GM12878 (cell line): ENCODE measurements at regions not wholly inside any gene's neighbourhood (a gene's known extent, or its start where the extent isn't known, plus 50 kb on each side); places are given as distances from the start of the nearest gene placed in this dataset.

Source experiments
- ATAC-seq: fragments of 200-7000 bp; cut with Tn5 transposase; 3 replicates; pipeline ENCODE4 v1.9.1; 2020; ENCODE audit warnings: mild to moderate bottlenecking, moderate library complexity
- BruUV-seq: library from RNA; stranded (reverse); fragments of 400-500 nt; replicated peaks from 2 replicates; lab custom pipeline; 2021; lab: Mats Ljungman, UMichigan
- CTCF ChIA-PET: fragments of 300-600 bp; sonication (Branson Sonifier 250); formaldehyde crosslinking; extraction: SDS; loops from one replicate; lab custom pipeline; 2021; ENCODE audit warnings: inconsistent platforms; lab: Yijun Ruan, JAX
- POLR2A ChIA-PET: fragments of 350-600 bp; formaldehyde crosslinking; extraction: SDS; loops from one replicate; lab custom pipeline; 2021; ENCODE audit warnings: inconsistent platforms; lab: Charles Lee
- RAD21 ChIA-PET: fragments of 300-600 bp; sonication (Branson Sonifier 250); formaldehyde crosslinking; loops from one replicate; lab custom pipeline; 2023; ENCODE audit warnings: antibody characterized with exemption; ENCODE audit not compliant: unreplicated experiment; lab: Charles Lee
- SMC1A ChIA-PET: fragments of 300-600 bp; sonication (Branson Sonifier 250); formaldehyde crosslinking; loops from one replicate; lab custom pipeline; 2023; ENCODE audit not compliant: unreplicated experiment, uncharacterized antibody; lab: Charles Lee
- DNase-seq: peaks from one replicate; pipeline ENCODE4 v3.0.0-alpha.2; 2011; ENCODE audit warnings: low read depth, low spot score
- FAIRE-seq: peaks from 3 replicates; lab custom pipeline; 2011; peaks lifted over from hg19 to GRCh38; lab: Jason Lieb, UNC
- H2AFZ ChIP-seq: 2 replicates; pipeline ENCODE4 v1.6.0; 2011; ENCODE audit warnings: low read depth, low read length, control low read depth; ENCODE audit not compliant: control insufficient read depth
- H3K27ac ChIP-seq: 2 replicates; pipeline ENCODE4 v1.5.1; 2011; ENCODE audit warnings: control low read depth; ENCODE audit not compliant: control insufficient read depth, insufficient read depth
- H3K27me3 ChIP-seq, 2 experiments: replicated peaks in 1 of 2; 2 replicates each; pipeline versions ENCODE4 v1.6.0 to v1.6.1; 2011; ENCODE audit warnings: low read length in 1 of 2; ENCODE audit not compliant: control insufficient read depth in 2 of 2, insufficient read depth in 2 of 2
- H3K36me3 ChIP-seq, 2 experiments: 2 replicates each; pipeline ENCODE4 v1.5.1; 2011; ENCODE audit warnings: low read length in 1 of 2; ENCODE audit not compliant: control insufficient read depth in 2 of 2, insufficient read depth in 2 of 2
- H3K4me1 ChIP-seq: 2 replicates; pipeline ENCODE4 v1.6.1; 2011; ENCODE audit warnings: mild to moderate bottlenecking, low read length, moderate library complexity, mixed read lengths; ENCODE audit not compliant: control insufficient read depth, insufficient read depth
- H3K4me2 ChIP-seq: 2 replicates; pipeline ENCODE4 v1.6.0; 2011; ENCODE audit warnings: control low read depth; ENCODE audit not compliant: control insufficient read depth, insufficient read depth
- H3K4me3 ChIP-seq: fragments of 200-600 bp; sonication (generic); 2 replicates; pipeline ENCODE4 v1.5.1; 2016
- H3K79me2 ChIP-seq: 2 replicates; pipeline ENCODE4 v1.6.0; 2011; ENCODE audit warnings: low read length; ENCODE audit not compliant: control insufficient read depth, insufficient read depth
- H3K9ac ChIP-seq: 2 replicates; pipeline ENCODE4 v1.8.0; 2011; ENCODE audit warnings: low read length, control low read depth, mixed read lengths; ENCODE audit not compliant: control insufficient read depth, insufficient read depth
- H3K9me3 ChIP-seq: replicated peaks from 3 replicates; pipeline ENCODE4 v1.5.1; 2011; ENCODE audit warnings: mild to moderate bottlenecking, low read length; ENCODE audit not compliant: control insufficient read depth, insufficient read depth
- H4K20me1 ChIP-seq: 2 replicates; pipeline ENCODE4 v1.6.0; 2011; ENCODE audit not compliant: control insufficient read depth, insufficient read depth
- CREB1 ChIP-seq: IDR thresholded peaks from 2 replicates; pipeline ENCODE4 v1.6.1; 2012; ENCODE audit warnings: low read depth, mild to moderate bottlenecking, inconsistent platforms
- GATAD2B ChIP-seq: fragments of 450-650 bp; conservative IDR thresholded peaks from 2 replicates; pipeline ENCODE4 v1.6.1; 2017; ENCODE audit warnings: low read depth, mild to moderate bottlenecking, moderate library complexity
- JUND ChIP-seq: IDR thresholded peaks from 2 replicates; pipeline ENCODE4 v1.6.1; 2012; ENCODE audit warnings: low read depth, mild to moderate bottlenecking, low read length, improper control_type of control experiment, moderate library complexity
- KAT2A ChIP-seq: conservative IDR thresholded peaks from 2 replicates; pipeline ENCODE4 v1.6.1; 2011; ENCODE audit warnings: low read depth, low read length; ENCODE audit not compliant: control insufficient read depth
- NKRF ChIP-seq: fragments of 450-650 bp; conservative IDR thresholded peaks from 2 replicates; pipeline ENCODE4 v1.6.1; 2017; ENCODE audit warnings: mild to moderate bottlenecking, moderate library complexity
- NR2C2 ChIP-seq: IDR thresholded peaks from 2 replicates; pipeline ENCODE4 v1.6.1; 2011; ENCODE audit warnings: borderline replicate concordance, low read depth; ENCODE audit not compliant: control insufficient read depth, insufficient read length
- REST ChIP-seq: IDR thresholded peaks from 2 replicates; pipeline ENCODE4 v1.6.1; 2012; ENCODE audit warnings: mild to moderate bottlenecking, low read depth, low read length
- SIN3A ChIP-seq: IDR thresholded peaks from 2 replicates; pipeline ENCODE4 v1.6.1; 2012; ENCODE audit warnings: low read depth, low read length, improper control_type of control experiment
- SKIL ChIP-seq: fragments of 450-650 bp; IDR thresholded peaks from 2 replicates; pipeline ENCODE4 v1.6.1; 2017; ENCODE audit warnings: mild to moderate bottlenecking, low read depth, inconsistent platforms; ENCODE audit not compliant: poor library complexity, severe bottlenecking
- SP1 ChIP-seq: IDR thresholded peaks from one replicate; pipeline ENCODE4 v1.6.1; 2011; ENCODE audit warnings: low read depth, low read length
- TAF1 ChIP-seq: IDR thresholded peaks from 2 replicates; pipeline ENCODE4 v1.6.1; 2011; ENCODE audit warnings: mild to moderate bottlenecking, low read depth, low read length, borderline replicate concordance
- TBL1XR1 ChIP-seq: IDR thresholded peaks from 2 replicates; pipeline ENCODE4 v1.6.1; 2012; ENCODE audit warnings: low read depth, low read length, improper control_type of control experiment
- TCF7 ChIP-seq: IDR thresholded peaks from 2 replicates; pipeline ENCODE4 v1.6.1; 2014; ENCODE audit warnings: antibody characterized with exemption, borderline replicate concordance
- USF2 ChIP-seq: IDR thresholded peaks from 2 replicates; pipeline ENCODE4 v1.6.1; 2011; ENCODE audit warnings: low read depth, low read length, improper control_type of control experiment, borderline replicate concordance
- ZBTB33 ChIP-seq: fragments of 450-650 bp; IDR thresholded peaks from 2 replicates; pipeline ENCODE4 v1.6.1; 2017; ENCODE audit warnings: mild to moderate bottlenecking
- ZNF274 ChIP-seq: IDR thresholded peaks from one replicate; pipeline ENCODE4 v1.8.0; 2011; ENCODE audit not compliant: insufficient read length, insufficient read depth
- in situ Hi-C: fragments of 300-500 bp; cut with MboI; formaldehyde crosslinking; loops from 9 replicates; pipeline ENCODE4 v1.14.3; 2018; ENCODE audit warnings: mixed read lengths
- intact Hi-C: fragments of 100-400 bp; cut with micrococcal nuclease; formaldehyde crosslinking; loops from one replicate; pipeline ENCODE4 v1.14.2; 2022; ENCODE audit not compliant: unreplicated experiment

- POLR2A ChIA-PET: no interaction called here
- TF ChIP-seq KAT2A: no peak
- no peak for TF ChIP-seq ZNF274
- TF ChIP-seq NKRF: no peak
- TF ChIP-seq GATAD2B: no peak
- TF ChIP-seq REST: no peak
- TF ChIP-seq TBL1XR1: no peak
- TF ChIP-seq NR2C2: no peak
- no peak for TF ChIP-seq ZBTB33
- TF ChIP-seq SKIL: no peak
- no peak for TF ChIP-seq TAF1
- TF ChIP-seq CREB1: no peak
- TF ChIP-seq USF2: no peak
- TF ChIP-seq SP1: no peak
- TF ChIP-seq JUND: no peak
- no peak for TF ChIP-seq TCF7
- TF ChIP-seq SIN3A: no peak
Measured at GRCh38 chr11:115740324-115740723, 236.1 kb upstream of the CADM1 start.

More at GRCh38 chr11:115740324-115740723, 236.1 kb upstream of the CADM1 start:
- H3K4me2 ChIP-seq: no peak overlapping the region
- H3K27ac ChIP-seq: no peak overlapping the region
- H3K36me3 ChIP-seq: no peaks in the 10 kb centered on the region
- ATAC-seq: no peak
- H3K79me2 ChIP-seq: no peaks in the 10 kb centered on the region
- no peak overlapping the region for H2AFZ ChIP-seq
- H3K4me3 ChIP-seq: no peak overlapping the region
- ChIA-PET SMC1A (no interaction called here), RAD21 (no interaction called here), CTCF (no interaction called here)
- no peak for DNase-seq
- peaks cover 0 to 2% of the 10 kb centered on the region in 2 experiments; a peak in 1 of 4 replicates for H3K27me3 ChIP-seq
- intact Hi-C loops: no loop called here
- no TSS peak for BruUV-seq
- H4K20me1 ChIP-seq: no peaks in the 10 kb centered on the region
- no peak for FAIRE-seq
- H3K9me3 ChIP-seq: no peaks in the 10 kb centered on the region; the same call in 2 of the 3 replicates
- in situ Hi-C loops: no loop called here
- H3K4me1 ChIP-seq: no peaks in the 10 kb centered on the region
- no peak overlapping the region for H3K9ac ChIP-seq
